GM03348 (cell line): ENCODE measurements at regions not wholly inside any gene's neighbourhood (a gene's known extent, or its start where the extent isn't known, plus 50 kb on each side); places are given as distances from the start of the nearest gene placed in this dataset.
"Not testable (repeated sequence)": the region's sequence is repeated elsewhere in the genome, so short reads cannot be mapped to it uniquely, and the experiment has no call there.

Experiments used
- DNase-seq: peaks from one replicate; pipeline ENCODE4 v3.0.0; 2012; ENCODE audit warnings: low spot score

DNA sequence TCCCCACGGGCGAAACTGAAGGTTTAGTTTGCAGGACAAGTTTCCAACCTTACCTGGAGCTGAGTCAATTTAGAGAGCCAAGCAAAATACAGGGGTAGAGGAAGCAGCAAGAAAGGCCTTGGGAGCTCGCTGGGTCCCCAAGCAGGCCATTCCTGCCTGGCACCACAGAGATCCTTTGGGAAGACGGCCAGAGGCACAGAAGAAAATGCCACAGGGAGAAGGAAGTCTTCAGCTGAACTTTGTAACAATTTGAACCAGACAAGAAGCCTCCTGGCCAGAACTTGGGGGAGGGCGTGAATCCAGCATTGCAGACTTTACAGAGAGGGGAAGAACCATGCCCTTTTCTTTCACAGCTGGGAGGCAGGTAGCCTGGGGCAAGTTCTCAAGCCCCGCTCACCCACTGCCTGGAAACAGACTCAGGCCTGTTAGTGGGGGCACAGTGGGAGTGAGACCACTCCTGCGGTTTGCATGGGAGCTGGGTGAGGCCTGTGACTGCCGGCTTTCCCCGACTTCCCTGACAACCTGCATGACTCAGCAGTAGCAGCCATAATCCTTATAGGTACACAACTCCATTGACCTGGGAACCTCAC, 259.4 kb downstream of the SETD4 start:
- DNase-seq: not testable (repeated sequence)

- DNase-seq: no peak
These were observed 263.5 kb downstream of the SETD4 start for GRCh38 chr21:35796844-35797243.

DNA sequence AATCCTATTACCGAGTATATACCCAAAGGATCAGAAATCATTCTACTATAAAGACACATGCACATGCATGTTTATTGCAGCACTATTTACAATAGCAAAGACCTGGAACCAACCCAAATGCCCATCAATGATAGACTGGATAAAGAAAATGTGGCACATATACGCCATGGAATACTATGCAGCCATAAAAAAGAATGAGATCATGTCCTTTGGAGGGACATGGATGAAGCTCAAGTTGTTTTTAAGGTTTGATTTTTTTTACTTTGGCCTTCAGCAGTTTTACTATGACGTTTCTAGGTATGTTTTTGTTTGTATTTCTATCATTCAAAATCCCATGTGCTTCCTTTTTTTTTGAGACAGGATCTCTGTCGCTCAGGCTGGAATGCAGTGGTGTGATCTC, 265.8 kb downstream of the SETD4 start:
- not testable (repeated sequence) for DNase-seq

DNA sequence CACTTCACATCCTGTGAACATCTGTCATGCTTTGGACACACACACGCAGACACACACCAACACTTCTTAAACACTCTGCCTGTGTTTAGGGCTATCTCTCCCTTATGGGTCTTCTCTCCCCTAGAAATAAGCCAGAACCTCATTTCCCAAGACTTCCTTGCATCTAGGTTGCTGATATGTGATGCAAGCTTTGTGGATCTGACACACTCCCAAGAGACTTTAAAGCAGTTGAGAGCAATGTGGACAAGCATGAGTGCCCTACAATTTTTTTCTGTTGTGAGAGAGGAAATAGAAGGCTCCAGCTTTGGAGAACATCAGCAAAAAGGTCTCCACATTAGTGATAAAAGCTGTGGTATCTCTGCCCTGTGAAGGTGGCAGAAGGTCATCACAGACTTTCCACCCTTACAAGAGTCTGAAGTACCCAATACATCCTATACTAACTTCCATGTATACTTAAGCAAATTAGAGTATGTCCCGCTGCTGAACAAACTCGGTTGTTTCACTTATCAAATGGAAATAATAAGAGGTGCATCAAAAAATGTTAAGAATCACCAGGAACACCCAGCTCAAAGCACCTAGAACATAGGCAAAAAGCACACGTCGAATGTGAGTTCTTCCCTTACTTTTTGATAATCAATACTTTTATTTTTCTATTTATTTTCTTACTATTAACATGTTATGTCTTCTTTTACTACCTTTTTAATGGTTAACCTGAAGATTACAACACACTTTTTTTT, 267.6 kb downstream of the SETD4 start:
- no peak for DNase-seq

- DNase-seq: no peak
These were observed 268.6 kb downstream of the SETD4 start for GRCh38 chr21:35791541-35792325.

DNA sequence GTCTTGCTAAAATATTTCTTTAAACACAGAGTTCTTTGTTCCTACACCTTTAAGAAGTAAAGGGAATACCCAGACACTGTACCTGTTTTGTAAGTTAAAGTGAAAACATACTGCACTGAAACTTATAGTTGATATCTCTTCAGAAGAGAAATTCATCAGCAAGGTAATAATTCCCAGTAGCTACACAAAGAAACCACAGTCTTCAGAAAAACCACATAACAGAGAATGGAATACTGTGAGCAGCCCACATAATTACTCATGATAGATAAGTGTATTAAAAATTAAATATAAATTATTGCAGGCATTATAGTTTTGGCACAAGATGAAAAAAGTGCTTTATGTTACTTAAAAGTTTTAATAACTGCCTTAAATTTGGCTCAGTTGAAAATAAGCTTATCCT, 276.6 kb downstream of the SETD4 start:
- no peak for DNase-seq

GRCh38 chr21:35782667-35783066, 277.7 kb downstream of the SETD4 start:
- DNase-seq: no peak

DNA sequence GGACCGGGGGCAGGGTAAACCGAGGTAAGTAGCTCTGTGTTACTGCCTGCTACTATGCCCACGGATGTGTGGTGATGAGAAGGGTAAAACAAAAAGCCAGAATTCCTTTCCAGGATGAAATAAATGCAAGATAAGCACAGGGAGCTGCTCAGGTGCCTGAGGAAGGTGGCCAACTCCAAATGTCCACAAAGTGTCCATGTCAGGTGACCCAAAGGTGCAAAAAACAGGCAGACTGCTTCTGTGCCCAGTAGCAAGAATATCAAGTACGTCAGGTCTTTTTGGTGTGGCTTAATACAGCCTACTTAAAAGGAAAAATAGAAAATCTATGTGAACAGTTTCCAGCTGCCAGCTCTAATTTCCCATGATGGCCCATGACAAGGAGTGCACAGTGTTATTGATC, 279.3 kb downstream of the SETD4 start:
- DNase-seq: no peak

GRCh38 chr21:35779690-35780570, 280.4 kb downstream of the SETD4 start:
- peak; percentile 36 for DNase-seq

DNA sequence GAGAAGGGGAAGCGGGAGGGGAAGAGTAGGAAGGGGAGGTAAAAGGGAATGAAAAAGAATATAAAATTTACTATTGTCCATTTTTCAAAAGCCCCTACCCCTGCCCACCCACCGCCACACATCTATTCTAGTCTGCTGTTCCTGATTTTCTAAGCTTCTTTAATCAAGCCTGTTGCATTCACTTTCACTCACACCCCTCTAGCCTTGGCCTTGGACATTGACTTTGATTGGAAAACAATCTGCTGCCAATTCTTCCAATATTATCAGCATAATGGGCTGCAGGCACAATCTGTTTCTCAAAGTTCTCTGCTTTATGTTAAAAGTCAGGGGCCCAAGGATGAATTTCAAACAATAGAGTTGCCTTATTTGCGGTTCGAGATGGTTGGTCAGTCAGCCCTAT, 281.2 kb downstream of the SETD4 start:
- DNase-seq: no peak

GRCh38 chr21:35777081-35777480, 283.2 kb downstream of the SETD4 start:
- no peak for DNase-seq

DNA sequence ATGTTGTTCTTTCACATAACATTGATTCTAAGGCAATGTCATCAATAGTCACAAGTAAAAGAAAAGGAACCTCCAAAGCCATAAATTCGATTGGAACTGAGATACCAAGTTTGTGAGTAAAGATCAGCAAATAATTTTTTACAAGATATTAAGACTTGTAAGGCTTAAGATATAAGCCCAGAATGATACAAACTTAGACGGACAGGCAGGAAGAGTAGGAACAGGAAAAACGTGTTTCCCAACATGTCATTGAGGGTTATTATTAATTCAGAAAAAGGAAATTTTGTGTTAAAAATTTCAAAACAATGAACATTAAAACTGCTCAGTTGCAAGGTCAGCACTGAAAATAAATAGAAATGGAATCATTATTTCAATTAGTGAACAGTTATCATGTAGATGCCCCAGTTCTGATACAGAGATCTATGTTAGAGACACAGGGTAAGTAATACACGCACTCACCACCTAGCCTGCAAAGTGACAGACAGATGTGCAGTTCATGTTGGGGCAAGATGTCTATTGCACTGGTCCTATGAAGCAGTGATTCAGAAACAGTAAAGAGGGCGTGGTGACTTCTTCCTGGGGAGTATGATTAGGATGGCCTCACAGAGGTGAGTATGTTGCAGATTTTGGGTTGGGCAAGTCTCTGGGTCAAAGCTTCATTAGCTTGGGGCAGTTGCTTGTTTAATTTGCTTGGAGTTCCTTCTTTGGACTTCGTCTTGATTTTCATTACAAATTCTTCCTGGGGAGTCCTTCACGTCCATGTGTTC, 284.4 kb downstream of the SETD4 start:
- DNase-seq: no peak

DNA sequence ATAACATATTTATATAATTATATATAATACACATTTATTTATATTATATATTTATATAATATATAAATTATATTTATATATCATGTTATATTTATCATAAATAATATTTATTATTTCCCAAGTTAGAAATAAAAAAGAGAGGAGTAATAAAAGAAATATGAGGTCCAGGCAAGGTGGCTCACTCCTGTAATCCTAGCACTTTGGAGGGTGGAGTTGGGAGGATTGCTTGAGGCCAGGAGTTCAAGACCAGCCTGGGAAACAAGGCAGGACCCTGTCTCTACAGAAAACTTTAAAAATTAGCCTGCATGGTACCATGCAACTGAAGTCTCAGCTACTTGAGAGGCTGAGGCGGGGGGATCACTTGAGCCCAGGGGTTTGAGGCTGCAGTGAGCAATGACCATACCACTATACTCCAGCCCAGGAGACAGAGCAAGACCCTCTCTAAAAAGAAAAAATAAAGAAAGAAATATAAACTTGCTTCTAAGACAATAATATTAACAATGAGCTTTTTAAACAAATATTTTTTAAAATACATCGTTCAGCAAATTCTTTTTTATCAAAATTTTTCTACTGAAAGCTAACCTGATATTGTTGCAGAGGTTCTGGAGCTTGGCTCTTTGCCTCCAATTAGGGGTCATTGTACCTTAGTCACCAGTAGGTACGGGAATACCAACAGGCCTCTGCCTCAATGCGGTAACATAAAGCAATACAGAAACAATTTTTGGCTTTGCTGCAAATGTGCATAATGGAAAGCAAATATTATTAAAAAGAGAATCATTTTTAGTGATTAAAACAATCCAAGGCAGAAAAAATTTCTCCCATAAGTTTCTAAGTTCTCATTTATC, 290.0 kb downstream of the SETD4 start:
- no peak for DNase-seq

DNA sequence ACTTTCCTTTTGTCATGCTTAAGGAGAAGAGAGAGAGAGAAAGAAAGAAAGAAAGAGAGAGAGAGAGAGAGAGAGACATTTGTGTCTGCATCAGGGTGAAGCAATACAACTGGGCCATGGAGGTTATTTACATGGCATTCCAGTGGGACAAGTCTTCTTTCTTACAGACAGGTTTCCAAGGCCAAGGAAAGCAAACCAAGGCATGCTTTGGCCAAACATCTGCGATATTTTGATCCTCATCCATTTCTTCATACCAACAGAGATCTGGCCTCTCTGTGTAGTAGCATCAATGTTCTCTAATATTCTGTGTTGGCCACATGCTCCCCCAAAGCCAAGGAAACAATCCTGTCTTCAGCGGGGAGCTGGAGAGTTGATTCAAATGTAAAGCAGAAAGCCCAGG, 292.1 kb downstream of the SETD4 start:
- DNase-seq: peak; percentile 25

- no peak for DNase-seq
These were observed 295.7 kb downstream of the SETD4 start for GRCh38 chr21:35764586-35764985.

- no peak for DNase-seq
These were observed 296.2 kb downstream of the SETD4 start for GRCh38 chr21:35764077-35764476.

- DNase-seq: no peak
These were observed 305.7 kb downstream of the SETD4 start for GRCh38 chr21:35754583-35754982.

GRCh38 chr21:35753308-35753707, 307.0 kb downstream of the SETD4 start:
- DNase-seq: no peak

- no peak for DNase-seq
These were observed 309.2 kb downstream of the SETD4 start for GRCh38 chr21:35751171-35751570.

DNA sequence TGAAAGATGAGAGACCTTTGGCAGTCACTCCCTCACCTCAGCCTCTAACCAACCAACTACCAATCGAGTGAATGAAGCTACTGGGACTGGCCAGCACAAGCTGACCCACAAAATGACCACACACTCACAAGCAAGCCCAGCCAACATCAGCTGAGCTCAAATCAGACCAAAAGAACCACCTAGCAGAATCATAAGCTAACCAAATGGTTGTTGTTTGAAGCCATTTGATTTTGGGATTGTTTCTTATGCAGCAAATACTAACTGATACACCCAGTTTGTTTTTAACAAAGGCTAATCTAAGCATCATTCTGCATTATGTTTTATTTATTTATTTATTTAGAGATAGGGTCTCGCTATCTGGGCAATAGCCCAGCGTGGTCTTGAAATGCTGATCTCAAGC, 310.4 kb downstream of the SETD4 start:
- no peak for DNase-seq
